ENCODE measurements at regions not wholly inside any gene's neighbourhood (a gene's known extent, or its start where the extent isn't known, plus 50 kb on each side); places are given as distances from the start of the nearest gene placed in this dataset.

- DNase-seq (ENCODE audit: insufficient read length, low spot score) (no peak), FAIRE-seq (no peak)
These were observed 280.9 kb downstream of the NSG2 start for GRCh38 chr5:174326372-174326771.

GRCh38 chr5:174327317-174327864 is 281.9 kb downstream of the NSG2 start:
- FAIRE-seq = no peak
- DNase-seq (ENCODE audit: insufficient read length, low spot score) = peak; percentile 50

GRCh38 chr5:174327896-174328295 is 282.4 kb downstream of the NSG2 start:
- DNase-seq (ENCODE audit: insufficient read length, low spot score) (no peak), FAIRE-seq (no peak)

- FAIRE-seq = no peak
These were observed 283.3 kb downstream of the NSG2 start for GRCh38 chr5:174328631-174329299.

DNA sequence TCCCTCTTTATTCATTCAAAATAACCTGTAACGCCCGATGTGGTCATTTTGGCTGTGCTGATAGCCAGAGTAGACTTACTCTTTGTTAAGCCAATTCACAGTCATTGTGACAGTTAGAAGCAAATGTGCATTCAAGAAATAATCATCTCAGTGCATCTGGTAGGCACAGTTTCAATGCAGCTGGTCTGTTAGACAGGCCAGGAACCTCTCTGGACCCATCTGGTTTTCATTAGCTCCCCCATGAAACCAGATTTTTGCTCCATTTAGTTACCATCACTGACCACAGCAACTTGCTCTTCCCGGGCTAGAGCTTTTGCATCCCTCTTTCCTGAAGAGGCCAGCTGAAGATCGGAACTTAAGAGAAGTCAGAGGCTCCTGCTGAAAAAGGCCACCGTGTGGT is 284.2 kb downstream of the NSG2 start:
- FAIRE-seq (no peak), DNase-seq (ENCODE audit: insufficient read length, low spot score) (no peak)

More at GRCh38 chr5:174328631-174329299, 283.3 kb downstream of the NSG2 start:
- no peak for DNase-seq (ENCODE audit: insufficient read length, low spot score)

GRCh38 chr5:174335682-174336364 is 290.3 kb downstream of the NSG2 start:
- DNase-seq (ENCODE audit: insufficient read length, low spot score) (no peak), FAIRE-seq (no peak)

DNA sequence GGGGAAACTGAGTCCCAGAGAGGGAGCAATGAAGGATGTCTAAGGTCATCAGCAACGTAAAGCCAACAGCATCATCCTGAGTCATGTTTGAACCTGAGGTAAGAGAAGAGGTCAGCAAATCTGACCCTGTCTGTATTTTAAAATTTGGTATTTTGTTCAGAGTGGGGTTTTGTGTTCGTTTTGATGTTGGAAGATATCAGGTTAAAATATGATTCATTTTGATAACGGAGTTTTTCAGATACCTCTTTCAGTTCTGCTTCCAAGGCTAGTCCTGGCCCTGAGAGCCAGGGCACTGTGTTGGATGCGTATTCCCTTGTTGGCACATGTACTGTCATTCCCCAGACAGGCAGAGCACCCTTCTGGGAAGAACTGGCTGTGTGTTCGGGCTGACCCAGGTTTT is 291.0 kb downstream of the NSG2 start:
- FAIRE-seq (no peak), DNase-seq (ENCODE audit: insufficient read length, low spot score) (no peak)

- DNase-seq (ENCODE audit: insufficient read length, low spot score) (no peak), FAIRE-seq (no peak)
These were observed 292.0 kb downstream of the NSG2 start for GRCh38 chr5:174337276-174338184.

GRCh38 chr5:174338185-174339010 is 292.9 kb downstream of the NSG2 start:
- FAIRE-seq (no peak), DNase-seq (ENCODE audit: insufficient read length, low spot score) (no peak)

GRCh38 chr5:174339130-174339529 is 293.6 kb downstream of the NSG2 start:
- DNase-seq (ENCODE audit: insufficient read length, low spot score) = no peak
- FAIRE-seq = no peak

GRCh38 chr5:174340226-174340625 is 294.7 kb downstream of the NSG2 start:
- no peak for FAIRE-seq
- DNase-seq (ENCODE audit: insufficient read length, low spot score) = no peak

DNA sequence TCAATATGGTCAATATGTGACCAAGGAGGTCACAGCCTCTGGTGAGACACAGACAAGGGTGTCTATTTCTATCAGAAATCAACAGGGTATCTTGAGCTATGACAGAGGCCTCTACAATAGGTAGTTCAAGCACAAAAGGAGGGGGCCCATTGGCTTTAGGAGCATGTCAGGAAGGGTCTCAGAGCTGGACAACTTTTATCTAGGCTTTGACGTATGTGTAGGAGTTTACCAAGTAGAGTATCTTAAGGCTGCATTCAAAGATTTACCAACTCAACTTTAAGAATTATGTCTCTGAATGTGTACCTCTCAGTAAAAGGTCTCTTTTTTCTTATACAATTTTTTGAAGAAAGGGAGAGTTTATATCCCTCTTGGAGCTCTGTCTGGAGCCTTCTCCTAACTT is 297.2 kb downstream of the NSG2 start:
- no peak for DNase-seq (ENCODE audit: insufficient read length, low spot score)
- no peak for FAIRE-seq

DNA sequence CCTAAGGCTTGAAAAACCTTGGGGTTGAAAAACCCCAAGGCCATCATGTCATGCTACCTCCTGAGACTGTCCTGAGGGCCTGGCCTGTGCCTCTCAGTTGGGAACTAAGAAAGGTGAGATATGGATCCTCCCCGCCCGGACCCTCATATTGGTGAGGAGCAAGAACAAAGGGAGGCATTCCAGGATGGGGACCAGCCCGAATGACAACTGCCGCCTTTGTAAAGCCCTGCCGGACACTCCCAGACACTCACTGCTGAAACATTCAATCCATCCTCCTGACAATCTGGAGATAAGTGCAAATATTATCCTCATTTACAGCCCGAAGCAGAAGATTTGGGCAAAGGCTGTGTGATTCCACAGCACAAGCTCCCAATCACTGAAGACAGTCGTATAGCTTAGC is 298.3 kb downstream of the NSG2 start:
- no peak for DNase-seq (ENCODE audit: insufficient read length, low spot score)
- no peak for FAIRE-seq

DNA sequence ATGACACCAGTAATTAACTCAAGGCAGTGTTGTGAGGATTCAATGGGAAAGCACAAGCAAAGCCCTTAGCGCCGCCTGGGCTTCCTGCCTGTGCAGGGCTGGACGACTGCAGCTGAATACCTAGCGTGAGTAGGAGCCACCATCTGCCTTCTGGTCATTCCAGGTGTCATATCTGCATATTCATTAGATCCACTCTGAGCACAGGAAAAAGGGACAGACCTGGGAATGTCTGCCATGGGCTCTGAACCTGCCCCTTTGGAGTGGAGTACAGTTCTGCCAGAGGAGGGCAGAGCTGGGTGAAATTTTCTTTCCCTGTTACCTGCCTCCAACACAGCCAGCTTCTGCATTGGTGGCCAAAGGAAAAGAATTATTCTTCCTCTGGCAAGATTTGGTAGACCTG is 298.8 kb downstream of the NSG2 start:
- DNase-seq (ENCODE audit: insufficient read length, low spot score) (no peak), FAIRE-seq (no peak)

GRCh38 chr5:174347183-174347582 is 301.7 kb downstream of the NSG2 start:
- FAIRE-seq (no peak), DNase-seq (ENCODE audit: insufficient read length, low spot score) (no peak)

- FAIRE-seq (no peak), DNase-seq (ENCODE audit: insufficient read length, low spot score) (no peak)
These were observed 302.9 kb downstream of the NSG2 start for GRCh38 chr5:174348311-174348981.

GRCh38 chr5:174352681-174353080 is 307.2 kb downstream of the NSG2 start:
- DNase-seq (ENCODE audit: insufficient read length, low spot score) (no peak), FAIRE-seq (no peak)

- DNase-seq (ENCODE audit: insufficient read length, low spot score) = no peak
- no peak for FAIRE-seq
These were observed 309.1 kb downstream of the NSG2 start for GRCh38 chr5:174354571-174354970.

DNA sequence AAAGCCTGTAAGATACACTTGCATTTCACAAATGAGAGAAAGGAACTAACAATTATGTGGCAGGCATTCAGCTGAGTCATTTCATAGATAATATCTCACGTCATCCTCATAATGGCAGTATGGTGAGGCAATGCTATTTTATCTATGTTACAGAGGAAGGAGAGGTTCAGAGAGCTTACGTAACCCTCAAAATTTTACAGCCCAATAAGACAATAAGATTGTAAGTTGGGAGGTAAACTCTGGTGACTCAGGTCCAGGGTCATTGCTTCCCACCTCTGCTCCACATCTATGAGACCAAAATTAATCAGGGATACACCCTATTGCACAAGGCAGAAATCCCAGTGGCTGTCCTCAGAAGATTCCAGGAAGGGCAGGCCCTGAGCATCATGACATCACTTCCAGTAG is 309.7 kb downstream of the NSG2 start:
- FAIRE-seq (no peak), DNase-seq (ENCODE audit: insufficient read length, low spot score) (no peak)

DNA sequence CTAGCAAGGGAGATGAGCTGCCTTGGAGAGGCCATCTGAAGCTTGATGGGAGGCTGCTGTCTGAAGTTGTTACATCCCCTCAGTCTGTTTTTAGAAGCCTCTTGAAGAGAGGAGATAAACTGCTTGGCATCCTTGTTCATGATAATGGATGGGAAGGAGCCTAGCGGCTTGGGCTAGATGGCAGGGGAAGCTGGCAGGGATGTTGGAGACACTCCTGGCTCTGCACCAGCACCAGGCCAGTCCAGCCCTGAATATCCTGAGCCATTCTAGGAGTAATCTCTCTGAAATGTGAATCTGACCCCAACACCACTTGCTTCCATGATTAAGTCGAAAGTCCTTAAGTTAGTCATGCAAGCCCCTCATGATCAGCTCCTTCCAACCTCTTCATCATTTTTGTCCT is 310.5 kb downstream of the NSG2 start:
- no peak for DNase-seq (ENCODE audit: insufficient read length, low spot score)
- no peak for FAIRE-seq

Data from GM19239 (cell line).